ENCODE measurements at regions not wholly inside any gene's neighbourhood (a gene's known extent, or its start where the extent isn't known, plus 50 kb on each side); places are given as distances from the start of the nearest gene placed in this dataset.

- POLR2A ChIA-PET (ENCODE audit: low non-redundant PET), result no interaction called here
- TF ChIP-seq, protein P1, sequence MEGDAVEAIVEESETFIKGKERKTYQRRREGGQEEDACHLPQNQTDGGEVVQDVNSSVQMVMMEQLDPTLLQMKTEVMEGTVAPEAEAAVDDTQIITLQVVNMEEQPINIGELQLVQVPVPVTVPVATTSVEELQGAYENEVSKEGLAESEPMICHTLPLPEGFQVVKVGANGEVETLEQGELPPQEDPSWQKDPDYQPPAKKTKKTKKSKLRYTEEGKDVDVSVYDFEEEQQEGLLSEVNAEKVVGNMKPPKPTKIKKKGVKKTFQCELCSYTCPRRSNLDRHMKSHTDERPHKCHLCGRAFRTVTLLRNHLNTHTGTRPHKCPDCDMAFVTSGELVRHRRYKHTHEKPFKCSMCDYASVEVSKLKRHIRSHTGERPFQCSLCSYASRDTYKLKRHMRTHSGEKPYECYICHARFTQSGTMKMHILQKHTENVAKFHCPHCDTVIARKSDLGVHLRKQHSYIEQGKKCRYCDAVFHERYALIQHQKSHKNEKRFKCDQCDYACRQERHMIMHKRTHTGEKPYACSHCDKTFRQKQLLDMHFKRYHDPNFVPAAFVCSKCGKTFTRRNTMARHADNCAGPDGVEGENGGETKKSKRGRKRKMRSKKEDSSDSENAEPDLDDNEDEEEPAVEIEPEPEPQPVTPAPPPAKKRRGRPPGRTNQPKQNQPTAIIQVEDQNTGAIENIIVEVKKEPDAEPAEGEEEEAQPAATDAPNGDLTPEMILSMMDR (conservative IDR thresholded peaks at IDR 0.05; ENCODE audit: low read depth), result no peak
- CTCF ChIA-PET, result no interaction called here
- no peak for DNase-seq (ENCODE audit: low spot score)
- no peak overlapping the region for H3K27ac ChIP-seq
Measured at GRCh38 chr6:91392951-91393350, 806.1 kb upstream of the MAP3K7 start.

GRCh38 chr6:91387290-91388059 is 800.6 kb upstream of the MAP3K7 start:
- no peak overlapping the region for H3K27ac ChIP-seq
- DNase-seq (ENCODE audit: low spot score), result no peak
- TF ChIP-seq, protein P1 (conservative IDR thresholded peaks at IDR 0.05; ENCODE audit: low read depth), result no peak
- POLR2A ChIA-PET (ENCODE audit: low non-redundant PET), result no interaction called here
- CTCF ChIA-PET, result no interaction called here

GRCh38 chr6:91386204-91386603 is 799.3 kb upstream of the MAP3K7 start:
- H3K27ac ChIP-seq, result no peak overlapping the region
- TF ChIP-seq, protein P1 (conservative IDR thresholded peaks at IDR 0.05; ENCODE audit: low read depth), result no peak
- ChIA-PET CTCF (no interaction called here), POLR2A (ENCODE audit: low non-redundant PET) (no interaction called here)
- no peak for DNase-seq (ENCODE audit: low spot score)

DNA sequence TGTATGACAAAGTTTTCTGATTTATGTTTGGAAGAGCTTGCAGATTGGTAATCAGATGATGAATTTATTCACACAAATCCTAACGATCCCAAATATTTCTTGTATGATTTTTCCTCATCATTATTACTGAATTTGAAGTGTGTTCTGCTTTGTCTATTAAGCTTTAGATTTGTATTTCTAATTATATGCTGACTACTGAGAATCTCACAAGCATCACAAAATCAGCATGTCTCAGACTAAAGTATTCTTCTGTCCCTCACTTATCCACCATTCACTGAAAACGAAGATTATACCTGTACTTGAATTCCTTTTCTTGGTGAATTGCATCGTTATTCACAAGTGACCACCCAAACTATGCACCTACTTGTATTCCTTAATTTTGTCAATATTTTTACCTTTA is 796.3 kb upstream of the MAP3K7 start:
- no peak overlapping the region for H3K27ac ChIP-seq
- DNase-seq (ENCODE audit: low spot score), result no peak
- CTCF ChIA-PET, result no interaction called here
- TF ChIP-seq, protein P1 (conservative IDR thresholded peaks at IDR 0.05; ENCODE audit: low read depth), result no peak
- POLR2A ChIA-PET (ENCODE audit: low non-redundant PET), result no interaction called here

DNA sequence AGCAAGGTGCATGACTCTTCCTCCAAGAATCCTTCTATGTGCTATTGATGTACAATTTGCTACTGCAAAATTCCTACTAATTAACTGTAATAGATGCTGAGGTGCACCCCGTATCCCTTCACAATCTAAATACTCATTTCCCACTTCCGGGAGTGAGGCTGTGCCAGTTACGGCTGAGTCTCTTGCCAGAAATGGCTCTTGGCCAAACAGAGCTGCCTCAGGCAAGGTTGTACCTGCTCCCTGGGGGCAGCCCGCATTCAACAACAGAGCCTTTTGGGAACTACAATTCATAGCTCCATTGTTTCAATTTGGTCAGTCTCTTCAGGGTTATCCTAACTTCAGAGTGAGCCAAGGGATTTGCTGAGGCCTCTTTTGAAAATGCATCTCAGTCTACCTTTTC is 789.8 kb upstream of the MAP3K7 start:
- ChIA-PET POLR2A (ENCODE audit: low non-redundant PET) (no interaction called here), CTCF (no interaction called here)
- H3K27ac ChIP-seq, result no peak overlapping the region
- TF ChIP-seq, protein P1 (conservative IDR thresholded peaks at IDR 0.05; ENCODE audit: low read depth), result no peak
- no peak for DNase-seq (ENCODE audit: low spot score)

GRCh38 chr6:91366781-91367180 is 779.9 kb upstream of the MAP3K7 start:
- no peak for DNase-seq (ENCODE audit: low spot score)
- H3K27ac ChIP-seq, result no peak overlapping the region
- ChIA-PET CTCF (interaction anchor here (1.3 kb wide), 1 partner anchor 37 kb away, joined by 3 read pairs; no protein-coding TSS in a partner anchor), POLR2A (ENCODE audit: low non-redundant PET) (no interaction called here)
- TF ChIP-seq, protein P1 (conservative IDR thresholded peaks at IDR 0.05; ENCODE audit: low read depth), result no peak
